GM12878 (cell line): ENCODE measurements at regions not wholly inside any gene's neighbourhood (a gene's known extent, or its start where the extent isn't known, plus 50 kb on each side); places are given as distances from the start of the nearest gene placed in this dataset.

ENCODE experiments used
- ATAC-seq: fragments of 200-7000 bp; cut with Tn5 transposase; 3 replicates; pipeline ENCODE4 v1.9.1; 2020; ENCODE audit warnings: mild to moderate bottlenecking, moderate library complexity
- BruUV-seq: library from RNA; stranded (reverse); fragments of 400-500 nt; replicated peaks from 2 replicates; lab custom pipeline; 2021; lab: Mats Ljungman, UMichigan
- CTCF ChIA-PET: fragments of 300-600 bp; sonication (Branson Sonifier 250); formaldehyde crosslinking; extraction: SDS; loops from one replicate; lab custom pipeline; 2021; ENCODE audit warnings: inconsistent platforms; lab: Yijun Ruan, JAX
- POLR2A ChIA-PET: fragments of 350-600 bp; formaldehyde crosslinking; extraction: SDS; loops from one replicate; lab custom pipeline; 2021; ENCODE audit warnings: inconsistent platforms; lab: Charles Lee
- RAD21 ChIA-PET: fragments of 300-600 bp; sonication (Branson Sonifier 250); formaldehyde crosslinking; loops from one replicate; lab custom pipeline; 2023; ENCODE audit warnings: antibody characterized with exemption; ENCODE audit not compliant: unreplicated experiment; lab: Charles Lee
- SMC1A ChIA-PET: fragments of 300-600 bp; sonication (Branson Sonifier 250); formaldehyde crosslinking; loops from one replicate; lab custom pipeline; 2023; ENCODE audit not compliant: unreplicated experiment, uncharacterized antibody; lab: Charles Lee
- DNase-seq: peaks from one replicate; pipeline ENCODE4 v3.0.0-alpha.2; 2011; ENCODE audit warnings: low read depth, low spot score
- FAIRE-seq: peaks from 3 replicates; lab custom pipeline; 2011; peaks lifted over from hg19 to GRCh38; lab: Jason Lieb, UNC
- H2AFZ ChIP-seq: 2 replicates; pipeline ENCODE4 v1.6.0; 2011; ENCODE audit warnings: low read depth, low read length, control low read depth; ENCODE audit not compliant: control insufficient read depth
- H3K27ac ChIP-seq: 2 replicates; pipeline ENCODE4 v1.5.1; 2011; ENCODE audit warnings: control low read depth; ENCODE audit not compliant: control insufficient read depth, insufficient read depth
- H3K27me3 ChIP-seq, 2 experiments: replicated peaks in 1 of 2; 2 replicates each; pipeline versions ENCODE4 v1.6.0 to v1.6.1; 2011; ENCODE audit warnings: low read length in 1 of 2; ENCODE audit not compliant: control insufficient read depth in 2 of 2, insufficient read depth in 2 of 2
- H3K36me3 ChIP-seq, 2 experiments: 2 replicates each; pipeline ENCODE4 v1.5.1; 2011; ENCODE audit warnings: low read length in 1 of 2; ENCODE audit not compliant: control insufficient read depth in 2 of 2, insufficient read depth in 2 of 2
- H3K4me1 ChIP-seq: 2 replicates; pipeline ENCODE4 v1.6.1; 2011; ENCODE audit warnings: mild to moderate bottlenecking, low read length, moderate library complexity, mixed read lengths; ENCODE audit not compliant: control insufficient read depth, insufficient read depth
- H3K4me2 ChIP-seq: 2 replicates; pipeline ENCODE4 v1.6.0; 2011; ENCODE audit warnings: control low read depth; ENCODE audit not compliant: control insufficient read depth, insufficient read depth
- H3K4me3 ChIP-seq: fragments of 200-600 bp; sonication (generic); 2 replicates; pipeline ENCODE4 v1.5.1; 2016
- H3K79me2 ChIP-seq: 2 replicates; pipeline ENCODE4 v1.6.0; 2011; ENCODE audit warnings: low read length; ENCODE audit not compliant: control insufficient read depth, insufficient read depth
- H3K9ac ChIP-seq: 2 replicates; pipeline ENCODE4 v1.8.0; 2011; ENCODE audit warnings: low read length, control low read depth, mixed read lengths; ENCODE audit not compliant: control insufficient read depth, insufficient read depth
- H3K9me3 ChIP-seq: replicated peaks from 3 replicates; pipeline ENCODE4 v1.5.1; 2011; ENCODE audit warnings: mild to moderate bottlenecking, low read length; ENCODE audit not compliant: control insufficient read depth, insufficient read depth
- H4K20me1 ChIP-seq: 2 replicates; pipeline ENCODE4 v1.6.0; 2011; ENCODE audit not compliant: control insufficient read depth, insufficient read depth
- ATF7 ChIP-seq: fragments of 450-650 bp; IDR thresholded peaks from 2 replicates; pipeline ENCODE4 v1.6.1; 2016; ENCODE audit warnings: low read depth, mild to moderate bottlenecking
- BHLHE40 ChIP-seq, 2 experiments: fragments of 450-650 bp in 1 of 2; IDR thresholded peaks; 2 replicates each; pipeline ENCODE4 v1.6.1; 2011 to 2017; ENCODE audit warnings: low read depth in 2 of 2, borderline replicate concordance in 1 of 2, improper control_type of control experiment in 1 of 2, low read length in 1 of 2, mild to moderate bottlenecking in 1 of 2
- CBFB ChIP-seq: IDR thresholded peaks from 2 replicates; pipeline ENCODE4 v1.6.1; 2016; ENCODE audit warnings: antibody characterized with exemption, low read depth
- EED ChIP-seq: sonication (generic); IDR thresholded peaks from 2 replicates; pipeline ENCODE4 v1.6.1; 2016; ENCODE audit warnings: antibody characterized with exemption, low read depth
- EGR1 ChIP-seq, 2 experiments: IDR thresholded peaks; 1 replicate in 1 of 2; 2 replicates in 1 of 2; pipeline ENCODE4 v1.6.1; 2011 to 2012; ENCODE audit warnings: low read depth in 2 of 2, low read length in 2 of 2, borderline replicate concordance in 1 of 2, mild to moderate bottlenecking in 1 of 2, moderate library complexity in 1 of 2
- ESRRA ChIP-seq: IDR thresholded peaks from 2 replicates; pipeline ENCODE4 v1.6.1; 2012; ENCODE audit warnings: mild to moderate bottlenecking, low read length, improper control_type of control experiment
- IRF4 ChIP-seq: IDR thresholded peaks from 2 replicates; pipeline ENCODE4 v1.6.1; 2011; ENCODE audit warnings: low read depth, low read length
- LARP7 ChIP-seq: fragments of 450-650 bp; IDR thresholded peaks from 2 replicates; pipeline ENCODE4 v1.6.1; 2017; ENCODE audit warnings: mild to moderate bottlenecking
- MEF2B ChIP-seq: fragments of 450-650 bp; IDR thresholded peaks from 2 replicates; pipeline ENCODE4 v1.6.1; 2018; ENCODE audit warnings: mild to moderate bottlenecking, moderate library complexity; ENCODE audit not compliant: partially characterized antibody, poor library complexity, severe bottlenecking
- NR2C2 ChIP-seq: IDR thresholded peaks from 2 replicates; pipeline ENCODE4 v1.6.1; 2011; ENCODE audit warnings: borderline replicate concordance, low read depth; ENCODE audit not compliant: control insufficient read depth, insufficient read length
- RCOR1 ChIP-seq: conservative IDR thresholded peaks from 2 replicates; pipeline ENCODE4 v1.6.1; 2012; ENCODE audit warnings: low read depth, low read length, improper control_type of control experiment
- SMAD1 ChIP-seq: fragments of 450-650 bp; IDR thresholded peaks from 2 replicates; pipeline ENCODE4 v1.6.1; 2018; ENCODE audit warnings: mild to moderate bottlenecking, low read depth; ENCODE audit not compliant: partially characterized antibody
- SRF ChIP-seq, 2 experiments: IDR thresholded peaks; 2 replicates each; pipeline ENCODE4 v1.6.1; 2011; ENCODE audit warnings: low read depth in 2 of 2, low read length in 2 of 2, mild to moderate bottlenecking in 1 of 2, moderate library complexity in 1 of 2
- TARDBP ChIP-seq: IDR thresholded peaks from 2 replicates; pipeline ENCODE4 v1.6.1; 2016; ENCODE audit warnings: borderline replicate concordance
- ZNF622 ChIP-seq: fragments of 450-650 bp; IDR thresholded peaks from 2 replicates; pipeline ENCODE4 v1.6.1; 2017; ENCODE audit warnings: mild to moderate bottlenecking, inconsistent platforms
- WGBS: methylation state at CpG from one replicate; pipeline ENCODE4 v1.1.6; 2016; ENCODE audit warnings: low lambda C conversion rate; ENCODE audit not compliant: insufficient replicate concordance, insufficient coverage; ENCODE audit errors: missing lambda C conversion rate; 5-methylcytosine and 5-hydroxymethylcytosine counted together
- in situ Hi-C: fragments of 300-500 bp; cut with MboI; formaldehyde crosslinking; loops from 9 replicates; pipeline ENCODE4 v1.14.3; 2018; ENCODE audit warnings: mixed read lengths
- intact Hi-C: fragments of 100-400 bp; cut with micrococcal nuclease; formaldehyde crosslinking; loops from one replicate; pipeline ENCODE4 v1.14.2; 2022; ENCODE audit not compliant: unreplicated experiment
- TF ChIP-seq, protein P1 (sequence below): IDR thresholded peaks from 2 replicates; pipeline ENCODE4 v1.6.1; 2012; ENCODE audit warnings: low read depth, low read length, improper control_type of control experiment

DNA sequence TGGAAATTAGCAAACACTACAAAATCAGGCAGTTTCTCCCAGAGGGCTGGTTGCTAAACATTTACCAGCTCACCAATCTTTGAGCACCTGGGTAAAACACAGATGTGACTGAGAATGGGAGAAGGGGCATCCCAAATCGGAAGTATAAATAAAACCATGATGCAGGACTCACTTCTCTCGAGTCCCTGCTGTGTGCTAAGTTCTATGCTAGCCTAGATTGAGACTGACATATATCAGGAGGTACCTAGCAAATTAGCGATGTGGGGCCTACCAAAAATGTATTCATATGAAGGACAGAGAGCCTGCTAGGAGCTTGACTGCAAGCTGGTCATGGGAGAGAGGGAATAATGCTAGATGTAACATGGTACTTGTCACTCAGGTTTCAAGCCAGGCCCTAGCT lies 171.9 kb upstream of the PGRMC2 start:
- no peak overlapping the region for H3K9ac ChIP-seq
- H2AFZ ChIP-seq, result no peak overlapping the region
- ChIA-PET POLR2A (no interaction called here), RAD21 (interaction anchor here (0.8 to 1.2 kb wide), 4 partner anchors 93 to 268 kb away, joined by 3 to 4 read pairs (median 3); no protein-coding TSS in a partner anchor), CTCF (interaction anchor here (0.6 to 1.9 kb wide), 7 partner anchors 10 to 404 kb away, joined by 3 to 6 read pairs (median 3); no protein-coding TSS in a partner anchor), SMC1A (interaction anchor here (0.6 to 3.7 kb wide), 8 partner anchors 9 to 149 kb away, joined by 3 to 24 read pairs (median 3); no protein-coding TSS in a partner anchor)
- intact Hi-C loops, result no loop called here
- H3K4me3 ChIP-seq, result no peak overlapping the region
- H3K9me3 ChIP-seq, result no peaks in the 10 kb centered on the region
- no peaks in the 10 kb centered on the region for H3K36me3 ChIP-seq
- TF ChIP-seq BHLHE40 (IDR thresholded peaks at IDR 0.05; ENCODE audit: borderline replicate concordance in 1 of 2, low read depth in 2 of 2, low read length in 1 of 2) (no peak), EED (no peak), ZNF622 (no peak), LARP7 (no peak), RCOR1 (no peak)
- FAIRE-seq (no peak), DNase-seq (no peak), ATAC-seq (peak; percentile 29; the same call in 2 of the 3 replicates)
- H3K27me3 ChIP-seq, result no peaks in the 10 kb centered on the region
- WGBS, result 62% methylated on average over 3 of the region's 3 CpGs
- H3K4me2 ChIP-seq, result no peak overlapping the region
- H3K79me2 ChIP-seq, result no peaks in the 10 kb centered on the region
- no TSS peak for BruUV-seq
- no peaks in the 10 kb centered on the region for H4K20me1 ChIP-seq
- H3K27ac ChIP-seq, result no peak overlapping the region
- in situ Hi-C loops, result loop anchor here (5.0 kb wide), 1 partner anchor 408 kb away; no protein-coding TSS in a partner anchor
- 0 out of 2 replicates have a peak, but pooled peaks cover 1% of the 10 kb centered on the region for H3K4me1 ChIP-seq

DNA sequence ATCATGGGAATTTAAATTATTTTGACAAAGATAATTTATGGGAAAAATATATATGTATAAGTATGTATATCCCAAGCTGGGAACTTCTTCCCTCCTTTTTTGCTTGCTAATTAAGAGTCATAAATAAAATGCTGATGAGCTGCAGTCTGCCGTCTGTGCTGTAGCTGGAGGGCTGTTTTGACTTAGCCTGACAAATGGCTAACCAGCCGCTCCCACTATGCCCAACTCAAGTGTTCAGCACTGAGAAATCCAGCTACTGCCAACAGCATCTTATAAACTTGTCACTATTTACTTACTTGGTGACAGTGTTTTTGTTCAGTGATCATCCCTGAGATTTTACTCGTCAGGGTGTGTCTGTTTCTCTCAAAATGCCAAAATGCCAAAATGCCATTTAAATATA lies 171.2 kb upstream of the PGRMC2 start:
- Histone ChIP-seq H3K27ac (no peak overlapping the region), H3K4me1 (0 out of 2 replicates have a peak, but pooled peaks cover 3% of the 10 kb centered on the region), H3K36me3 (no peaks in the 10 kb centered on the region), H3K9ac (no peak overlapping the region), H3K4me3 (no peak overlapping the region), H3K79me2 (no peaks in the 10 kb centered on the region), H3K27me3 (no peaks in the 10 kb centered on the region), H3K4me2 (no peak overlapping the region), H4K20me1 (no peaks in the 10 kb centered on the region), H2AFZ (no peak overlapping the region), H3K9me3 (no peaks in the 10 kb centered on the region)
- TF ChIP-seq SRF (IDR thresholded peaks at IDR 0.05; ENCODE audit: low read depth in 2 of 2, low read length in 2 of 2) (no peak), EGR1 (IDR thresholded peaks at IDR 0.05; ENCODE audit: borderline replicate concordance in 1 of 2, low read depth in 2 of 2, low read length in 2 of 2) (no peak), NR2C2 (no peak), IRF4 (no peak), CBFB (no peak), ZNF622 (no peak), ATF7 (no peak), MEF2B (no peak), TARDBP (no peak), ESRRA (no peak), SMAD1 (no peak)
- TF ChIP-seq, protein P1, sequence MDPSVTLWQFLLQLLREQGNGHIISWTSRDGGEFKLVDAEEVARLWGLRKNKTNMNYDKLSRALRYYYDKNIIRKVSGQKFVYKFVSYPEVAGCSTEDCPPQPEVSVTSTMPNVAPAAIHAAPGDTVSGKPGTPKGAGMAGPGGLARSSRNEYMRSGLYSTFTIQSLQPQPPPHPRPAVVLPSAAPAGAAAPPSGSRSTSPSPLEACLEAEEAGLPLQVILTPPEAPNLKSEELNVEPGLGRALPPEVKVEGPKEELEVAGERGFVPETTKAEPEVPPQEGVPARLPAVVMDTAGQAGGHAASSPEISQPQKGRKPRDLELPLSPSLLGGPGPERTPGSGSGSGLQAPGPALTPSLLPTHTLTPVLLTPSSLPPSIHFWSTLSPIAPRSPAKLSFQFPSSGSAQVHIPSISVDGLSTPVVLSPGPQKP, result no peak
- WGBS, result 52% methylated on average over 3 of the region's 3 CpGs
- RAD21 ChIA-PET, result interaction anchor here (0.5 to 1.2 kb wide), 4 partner anchors 94 to 322 kb away, joined by 3 to 4 read pairs (median 4); no protein-coding TSS in a partner anchor
- no TSS peak for BruUV-seq
- POLR2A ChIA-PET, result no interaction called here
- CTCF ChIA-PET, result interaction anchor here (0.8 to 1.9 kb wide), 5 partner anchors 11 to 405 kb away, joined by 3 to 6 read pairs (median 3); no protein-coding TSS in a partner anchor
- in situ Hi-C loops (loop anchor here (5.0 kb wide), 1 partner anchor 408 kb away; no protein-coding TSS in a partner anchor), intact Hi-C loops (no loop called here)
- ATAC-seq (no peak), DNase-seq (no peak), FAIRE-seq (no peak)
- SMC1A ChIA-PET, result interaction anchor here (0.6 to 3.7 kb wide), 5 partner anchors 14 to 149 kb away, joined by 3 to 24 read pairs (median 3); no protein-coding TSS in a partner anchor
